IPS-NIHi7 (cell line): ENCODE measurements at regions not wholly inside any gene's neighbourhood (a gene's known extent, or its start where the extent isn't known, plus 50 kb on each side); places are given as distances from the start of the nearest gene placed in this dataset.
"Not testable (repeated sequence)": the region's sequence is repeated elsewhere in the genome, so short reads cannot be mapped to it uniquely, and the experiment has no call there.

Experiments
- DNase-seq: peaks from one replicate; pipeline ENCODE4 v3.0.0; 2012; ENCODE audit warnings: mixed read lengths; ENCODE audit errors: extremely low spot score

DNA sequence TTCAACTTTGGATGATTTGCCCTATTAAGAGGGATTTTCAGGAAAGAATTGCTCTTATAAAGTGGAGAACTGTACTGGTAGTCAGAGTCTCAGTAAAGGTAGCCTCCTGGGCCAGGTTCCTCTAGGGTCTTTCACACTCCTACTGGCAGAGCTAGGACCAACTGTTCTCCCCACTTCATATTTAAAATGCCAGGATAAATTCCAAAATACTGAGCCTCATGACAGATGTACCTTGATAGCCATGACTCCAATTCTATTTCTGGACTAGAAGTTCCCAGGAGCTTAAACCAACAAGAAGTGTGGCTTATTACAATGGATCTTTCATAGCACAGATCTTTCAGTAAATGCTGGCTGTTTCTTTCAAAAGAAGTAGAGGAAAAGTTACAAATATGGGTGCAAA is 126.5 kb downstream of the C12orf75 start:
- no peak for DNase-seq

DNA sequence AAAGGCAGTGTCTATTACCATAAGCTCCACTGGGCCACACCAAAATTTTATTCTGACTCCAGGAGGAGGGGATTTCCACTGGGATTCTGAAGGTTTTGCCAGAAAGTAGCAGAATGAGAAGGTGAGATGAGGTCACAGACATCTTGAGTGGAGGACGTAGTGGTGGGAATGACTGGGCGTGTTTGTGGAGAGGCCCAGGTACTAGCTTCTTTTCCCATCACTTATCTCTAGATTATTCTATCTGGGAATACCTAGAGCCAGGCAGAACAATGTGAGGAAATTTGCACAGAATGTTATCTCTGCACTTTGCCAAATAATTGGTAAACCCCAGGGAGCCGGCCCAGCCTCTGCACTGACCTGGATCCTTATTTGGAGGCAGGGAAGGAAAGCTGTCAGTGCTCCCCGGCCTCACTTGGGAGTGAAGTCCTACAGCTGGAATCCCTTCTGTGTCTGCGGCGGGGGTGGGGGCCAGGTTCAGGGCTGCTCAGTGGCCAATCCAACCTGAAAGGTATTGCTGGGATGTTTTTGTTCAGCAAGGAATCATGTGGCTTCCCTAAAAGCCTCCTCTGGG is 129.4 kb downstream of the C12orf75 start:
- DNase-seq: peak; percentile 29

DNA sequence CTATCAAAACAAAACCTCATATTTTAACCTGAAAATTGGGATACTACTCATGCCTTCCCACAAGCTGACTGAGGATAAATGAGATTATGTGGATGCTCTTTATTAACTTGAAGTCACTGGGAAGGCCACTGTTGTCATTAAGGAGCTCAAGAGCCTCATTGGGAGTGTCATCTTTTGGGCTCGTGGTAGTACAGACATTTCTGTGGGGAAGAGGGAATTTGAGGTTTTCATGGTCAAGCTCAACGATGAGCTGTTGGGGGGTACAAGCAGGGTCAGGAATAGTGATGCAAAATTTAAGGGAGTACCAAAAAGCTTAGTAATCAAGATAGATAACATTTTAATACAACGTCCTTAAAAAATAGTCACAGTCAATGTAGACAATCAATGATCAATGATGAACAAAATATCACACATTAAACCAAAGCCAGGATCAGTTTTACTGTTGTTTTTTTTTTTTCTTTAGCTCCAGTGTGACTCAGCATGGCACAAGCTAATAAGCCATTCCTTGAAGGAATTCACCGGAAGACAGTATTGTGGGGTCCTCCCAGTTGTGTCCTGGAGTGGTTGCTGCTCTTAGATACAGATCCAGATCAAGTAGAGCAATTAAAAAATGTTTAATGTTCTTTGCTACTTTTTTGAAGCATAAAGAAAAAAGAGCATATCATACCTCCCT is 130.9 kb downstream of the C12orf75 start:
- no peak for DNase-seq

DNA sequence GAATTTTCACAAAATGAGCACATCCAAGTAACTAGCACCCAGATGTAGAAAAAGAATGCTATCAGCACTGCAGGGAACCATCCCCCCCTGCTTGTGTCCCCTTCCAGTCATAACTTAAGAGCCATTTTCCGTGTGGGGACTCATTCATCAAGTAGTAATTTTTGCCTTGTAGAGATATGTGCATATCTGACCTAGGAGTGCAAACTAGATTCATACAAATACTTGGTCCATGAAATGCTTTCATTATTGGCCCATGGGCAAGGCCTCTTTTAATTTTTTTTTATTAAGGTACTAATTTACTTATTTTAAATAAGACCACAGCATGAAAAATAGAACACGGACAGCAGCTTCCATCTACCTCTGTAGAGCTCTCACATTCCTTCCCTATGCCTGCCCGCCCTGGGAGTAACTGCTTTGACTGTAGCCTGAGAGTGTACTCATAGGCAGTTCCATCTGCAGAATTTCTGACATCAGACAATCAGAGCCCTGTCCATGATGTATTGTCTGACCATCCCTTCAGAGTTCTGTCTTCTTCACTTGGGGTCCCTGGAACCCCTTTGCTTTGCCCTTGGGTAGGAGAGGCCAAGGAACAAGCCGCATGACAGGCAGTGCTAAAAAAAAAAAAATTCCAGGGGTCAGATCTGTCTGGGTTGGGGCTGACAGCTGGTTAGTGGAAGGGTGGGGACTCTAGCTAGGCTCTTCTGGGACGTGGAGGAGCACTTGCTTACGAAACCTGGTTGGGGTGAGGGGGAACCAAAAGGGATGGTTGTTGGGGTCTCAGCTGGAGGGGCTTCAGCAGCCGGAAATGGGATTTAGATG is 131.7 kb downstream of the C12orf75 start:
- no peak for DNase-seq

DNA sequence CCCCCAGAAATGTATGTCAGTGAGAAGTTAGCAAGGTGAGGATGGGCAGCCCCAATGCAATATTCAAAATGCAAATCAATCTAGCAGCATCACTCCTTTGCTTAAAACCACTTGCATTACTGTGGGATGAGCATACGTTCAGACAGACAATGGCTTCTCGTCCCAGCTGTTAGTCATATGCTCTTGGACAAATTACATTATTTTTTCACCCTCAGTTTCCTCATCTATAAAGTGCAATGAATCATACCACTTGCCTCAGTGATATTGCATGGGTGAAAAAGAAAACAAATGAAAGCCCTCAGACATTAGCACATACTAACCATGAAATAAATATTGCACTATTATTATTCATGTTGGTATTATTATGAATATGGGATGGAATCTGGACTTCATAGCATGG is 132.3 kb downstream of the C12orf75 start:
- no peak for DNase-seq

DNA sequence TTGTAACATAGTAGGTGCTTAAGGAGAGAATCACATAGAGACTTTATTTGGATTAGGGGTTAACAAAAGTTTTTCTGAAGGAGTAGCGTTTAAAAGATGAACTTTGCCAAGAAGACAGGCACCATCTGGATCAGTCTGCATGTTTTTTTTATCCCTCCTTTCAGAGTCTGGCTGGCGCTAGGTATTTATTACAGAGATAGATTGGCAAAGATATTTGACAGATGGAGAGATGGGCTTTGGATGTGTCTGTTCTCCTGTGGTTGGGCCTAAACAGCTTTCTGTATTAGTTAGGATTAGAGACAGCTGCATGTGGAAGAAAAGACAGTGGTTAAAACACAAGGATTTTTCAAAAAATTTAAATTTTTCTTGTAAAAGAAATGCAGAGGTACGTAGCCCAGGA is 133.9 kb downstream of the C12orf75 start:
- no peak for DNase-seq

DNA sequence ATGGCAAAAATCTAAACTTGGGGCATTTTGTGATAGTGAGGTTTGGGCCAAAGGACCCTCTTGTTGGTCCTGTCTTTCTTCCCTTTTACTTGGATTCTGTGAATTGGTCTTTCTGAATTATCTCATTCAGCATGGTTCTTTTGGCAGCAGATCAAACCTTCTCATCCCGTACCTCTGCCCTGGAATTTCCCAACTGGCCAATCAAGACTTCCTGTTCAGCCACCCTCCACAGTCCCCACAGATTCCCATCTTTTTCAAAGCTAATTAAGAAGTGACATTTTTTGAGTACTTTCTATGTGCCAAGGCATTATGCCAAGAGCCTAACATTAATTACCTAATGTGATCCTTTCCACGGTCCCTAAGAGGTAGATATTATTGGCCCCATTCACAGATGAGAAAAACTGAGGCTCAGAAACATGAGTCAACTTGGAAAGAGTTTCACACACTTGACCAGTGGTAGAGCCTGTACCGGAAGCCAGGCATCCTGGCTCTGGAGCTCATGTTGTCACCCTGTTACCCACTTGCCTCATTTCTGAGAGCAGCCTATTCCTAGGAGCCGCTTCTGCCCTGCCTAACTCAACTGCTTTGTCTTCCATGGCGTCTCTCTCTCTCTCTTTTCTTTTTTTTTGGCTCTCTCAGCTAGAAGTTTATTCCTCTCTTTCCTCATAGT is 135.9 kb downstream of the C12orf75 start:
- DNase-seq: no peak

DNA sequence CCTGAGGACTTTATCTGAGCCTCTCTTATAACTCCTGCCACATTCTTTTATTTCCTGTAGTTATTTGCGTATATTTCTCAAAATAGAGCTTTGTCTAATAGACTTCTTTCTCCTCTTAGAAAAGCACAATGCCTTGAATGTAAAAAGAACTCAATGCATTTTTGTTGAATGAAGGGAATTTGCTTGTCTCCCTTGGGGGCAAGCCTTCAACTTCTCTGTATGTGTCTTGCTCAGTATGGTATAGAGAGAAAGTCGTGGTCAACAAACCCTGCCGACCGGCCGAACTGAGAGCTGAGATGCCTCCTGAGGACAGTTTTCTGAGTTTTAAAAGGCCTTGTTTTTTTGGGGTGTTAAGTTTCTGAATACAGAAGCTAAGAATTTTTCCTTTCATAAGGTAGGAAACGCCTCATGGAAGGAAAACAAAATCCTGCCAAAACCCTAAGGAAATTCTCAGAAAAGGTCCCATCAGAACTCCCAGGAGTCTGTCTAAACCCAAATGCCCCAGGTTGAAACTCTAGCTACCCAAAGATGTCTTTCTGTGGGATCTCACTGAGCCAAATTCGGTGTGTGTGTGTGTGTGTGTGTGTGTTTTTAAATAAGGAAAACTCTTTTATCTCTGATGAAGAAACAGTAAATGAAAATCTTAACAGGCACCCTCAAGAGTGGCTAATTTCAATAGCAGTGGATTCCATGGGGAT is 136.6 kb downstream of the C12orf75 start:
- DNase-seq: no peak

DNA sequence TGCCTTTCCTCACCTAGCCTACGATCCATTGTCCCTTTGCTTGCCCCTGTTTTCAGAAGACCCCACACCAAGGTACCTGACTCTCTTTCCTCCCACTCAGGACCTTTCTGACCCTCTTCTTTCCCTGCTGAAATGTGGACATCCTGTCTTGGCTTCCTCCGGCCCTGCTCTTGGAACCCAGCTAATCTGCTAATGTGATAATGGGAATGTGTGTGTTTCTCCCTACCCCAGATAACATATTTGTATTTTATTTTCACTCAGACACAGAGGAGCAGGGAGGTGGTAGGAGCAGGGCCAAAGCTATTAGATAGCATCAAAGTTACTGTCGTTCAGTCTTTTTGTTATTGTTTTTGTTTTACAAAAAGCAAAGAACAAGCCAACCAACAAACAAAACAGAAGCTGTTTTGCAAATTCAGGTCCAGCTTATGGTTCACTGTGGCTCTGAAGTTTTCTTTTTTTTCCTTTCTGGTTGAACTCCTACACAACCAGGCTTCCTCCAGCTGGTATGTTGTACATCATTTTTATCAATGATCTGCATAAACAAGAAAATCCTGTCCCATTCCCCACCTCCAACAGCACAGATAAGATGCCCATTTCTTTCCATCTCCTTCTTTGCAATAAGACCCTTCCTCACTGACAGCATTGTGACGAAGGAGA is 137.3 kb downstream of the C12orf75 start:
- no peak for DNase-seq

DNA sequence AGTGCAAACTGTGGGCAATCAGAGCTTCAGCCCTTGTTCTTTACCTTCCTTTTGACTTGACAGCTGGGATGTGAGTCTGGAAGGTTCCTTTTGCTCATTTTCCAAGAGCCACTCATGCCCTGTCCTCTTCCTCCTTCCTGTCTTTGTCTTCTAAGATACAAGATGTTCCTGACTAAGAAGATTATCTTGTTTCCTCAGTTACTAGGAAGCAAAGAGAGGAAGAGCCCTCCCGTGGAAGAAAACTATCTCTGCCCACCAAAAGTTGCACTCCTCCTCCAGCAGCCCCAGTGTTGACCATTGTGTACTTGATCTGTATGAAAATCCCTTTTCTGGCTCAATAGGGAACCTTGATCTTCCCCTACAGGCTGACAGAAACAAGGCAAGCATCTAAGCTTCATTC is 138.0 kb downstream of the C12orf75 start:
- no peak for DNase-seq

DNA sequence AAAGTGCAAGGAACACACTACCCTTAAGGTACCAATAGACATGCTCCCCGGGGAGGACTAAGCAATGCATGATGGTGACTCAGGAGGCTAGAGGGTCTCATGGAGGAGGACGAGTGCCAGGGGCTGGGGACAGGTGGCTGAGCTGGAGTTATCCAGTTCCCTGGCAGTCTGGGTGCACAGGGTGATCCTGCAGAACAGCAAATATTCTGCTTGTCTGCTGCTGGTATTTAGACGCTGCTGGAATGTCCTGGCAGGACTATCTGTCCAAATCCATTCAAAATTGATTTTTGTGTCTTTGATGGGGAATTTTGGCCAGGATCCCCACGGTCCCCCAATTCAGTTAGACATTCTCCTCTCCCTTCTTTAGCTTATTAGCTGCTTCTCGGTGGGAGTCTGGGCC is 138.7 kb downstream of the C12orf75 start:
- no peak for DNase-seq

DNA sequence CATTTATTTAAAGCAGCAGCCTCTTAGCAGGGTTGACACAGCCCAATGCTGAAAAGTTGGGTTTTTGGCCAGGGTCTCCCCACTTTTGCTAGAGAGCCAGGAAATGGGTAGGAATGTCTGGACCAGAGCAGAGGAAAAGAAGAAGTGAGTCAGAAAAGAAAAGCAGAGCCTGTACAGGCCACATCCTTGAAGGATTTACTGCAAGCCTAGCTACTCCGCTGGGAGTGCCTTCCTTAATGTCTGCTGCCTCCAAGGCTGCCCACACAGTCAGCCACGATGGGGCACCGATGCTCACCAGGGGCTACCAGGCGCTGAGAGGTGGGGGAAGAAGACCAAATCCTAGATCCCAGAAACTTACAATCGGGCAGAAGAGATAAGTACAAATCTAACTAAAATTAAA is 139.2 kb downstream of the C12orf75 start:
- no peak for DNase-seq

DNA sequence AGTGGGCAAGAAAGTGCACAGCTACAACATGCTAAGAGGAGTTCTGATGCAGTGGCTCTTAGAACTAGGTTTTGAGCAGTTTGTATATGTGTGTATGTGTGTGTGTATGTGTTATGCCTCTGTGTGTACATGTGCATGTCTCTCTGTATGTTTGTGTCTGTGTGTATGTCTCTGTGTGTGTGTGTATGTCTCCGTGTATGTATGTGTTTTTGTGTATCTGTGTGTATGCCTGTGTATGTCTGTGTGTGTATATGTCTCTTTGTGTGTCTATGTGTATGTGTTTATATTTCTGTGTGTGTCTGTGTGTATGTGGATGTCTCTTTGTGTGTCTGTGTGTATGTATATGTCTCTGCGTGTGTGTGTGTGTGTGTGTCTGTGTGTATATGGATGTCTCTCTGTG is 139.6 kb downstream of the C12orf75 start:
- no peak for DNase-seq

DNA sequence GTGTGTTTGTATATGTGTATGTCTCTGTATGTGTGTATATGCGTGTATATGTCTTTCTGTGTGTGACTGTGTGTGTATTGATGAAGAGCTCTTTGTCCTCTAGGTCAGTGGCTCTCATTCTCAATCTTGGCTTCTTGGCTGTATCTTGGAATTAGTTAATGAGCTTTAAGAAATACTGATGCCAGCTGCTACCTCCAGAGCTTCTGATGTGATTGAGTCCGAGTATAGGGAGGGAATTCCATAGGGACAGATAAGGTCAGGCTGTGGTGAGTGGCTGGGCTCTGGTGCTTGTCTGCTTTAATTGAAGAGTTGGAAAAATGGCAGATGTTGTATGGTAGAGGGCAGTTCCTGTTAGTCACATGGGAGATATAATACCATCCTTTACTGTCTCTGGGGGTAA is 140.1 kb downstream of the C12orf75 start:
- DNase-seq: no peak

DNA sequence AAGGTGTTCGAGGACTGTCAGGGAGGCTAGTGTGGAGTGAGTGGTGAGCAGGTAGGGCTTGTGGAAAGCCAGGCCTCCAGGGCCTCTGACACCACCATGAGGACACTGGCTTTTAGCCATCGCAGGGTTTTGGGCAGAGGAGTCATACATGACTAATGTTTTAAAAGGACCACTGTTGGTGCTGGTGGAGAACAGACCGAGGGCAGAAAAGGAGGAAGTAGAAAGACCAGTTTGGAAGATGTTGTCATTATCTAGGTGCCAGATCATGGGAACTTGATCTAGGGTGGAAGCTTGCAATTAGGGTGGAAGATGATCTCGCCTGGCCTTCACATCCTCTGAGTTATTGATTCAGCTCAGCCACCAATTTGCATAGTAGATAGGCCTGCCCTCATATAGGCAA is 144.2 kb downstream of the C12orf75 start:
- no peak for DNase-seq

DNA sequence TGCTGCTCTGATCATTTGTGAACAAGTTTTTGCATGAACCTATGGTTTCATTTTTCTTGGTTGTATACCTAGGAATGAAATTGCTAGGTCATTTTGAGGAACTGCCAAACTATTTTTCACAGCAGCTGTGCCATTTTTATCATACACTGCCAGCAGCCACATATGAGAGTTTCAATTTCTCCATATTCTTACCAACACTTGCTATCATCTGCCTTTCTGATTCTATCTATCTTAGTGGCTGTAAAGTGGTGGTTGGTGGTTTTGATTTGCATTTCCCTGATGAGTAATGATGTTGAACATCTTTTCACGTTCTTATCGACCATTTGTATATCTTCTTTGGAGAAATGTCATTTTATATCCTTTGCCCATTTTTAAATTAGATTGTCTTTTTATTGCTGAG is 146.1 kb downstream of the C12orf75 start:
- DNase-seq: no peak

DNA sequence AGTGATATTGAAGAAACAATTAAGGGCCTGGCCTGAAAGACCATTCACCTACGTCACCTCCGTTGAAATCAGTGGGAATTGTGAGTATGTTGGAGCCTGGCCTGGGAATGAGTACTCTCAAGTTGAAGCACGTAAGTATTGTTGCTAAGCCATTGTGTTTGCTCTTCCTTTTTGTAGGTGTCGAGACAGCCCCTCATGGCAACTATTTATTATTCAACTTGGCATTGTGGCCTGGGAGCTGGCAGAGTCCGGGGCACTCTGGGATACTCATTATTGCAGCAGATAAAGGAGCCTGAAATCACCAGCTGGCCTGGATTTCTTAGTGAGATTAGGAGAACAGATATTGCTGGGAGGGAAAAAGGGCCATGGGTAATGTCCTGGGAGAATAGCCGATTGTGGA is 147.4 kb downstream of the C12orf75 start:
- no peak for DNase-seq

DNA sequence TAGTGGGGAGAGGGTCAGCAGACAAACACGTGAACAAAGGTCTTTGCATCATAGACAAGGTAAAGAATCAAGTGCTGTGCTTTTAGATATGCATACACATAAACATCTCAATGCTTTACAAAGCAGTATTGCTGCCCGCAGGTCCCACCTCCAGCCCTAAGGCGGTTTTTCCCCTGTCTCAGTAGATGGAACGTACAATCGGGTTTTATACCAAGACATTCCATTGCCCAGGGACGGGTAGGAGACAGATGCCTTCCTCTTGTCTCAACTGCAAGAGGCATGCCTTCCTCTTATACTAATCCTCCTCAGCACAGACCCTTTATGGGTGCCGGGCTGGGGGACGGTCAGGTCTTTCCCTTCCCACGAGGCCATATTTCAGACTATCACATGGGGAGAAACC is 148.3 kb downstream of the C12orf75 start:
- not testable (repeated sequence) for DNase-seq

DNA sequence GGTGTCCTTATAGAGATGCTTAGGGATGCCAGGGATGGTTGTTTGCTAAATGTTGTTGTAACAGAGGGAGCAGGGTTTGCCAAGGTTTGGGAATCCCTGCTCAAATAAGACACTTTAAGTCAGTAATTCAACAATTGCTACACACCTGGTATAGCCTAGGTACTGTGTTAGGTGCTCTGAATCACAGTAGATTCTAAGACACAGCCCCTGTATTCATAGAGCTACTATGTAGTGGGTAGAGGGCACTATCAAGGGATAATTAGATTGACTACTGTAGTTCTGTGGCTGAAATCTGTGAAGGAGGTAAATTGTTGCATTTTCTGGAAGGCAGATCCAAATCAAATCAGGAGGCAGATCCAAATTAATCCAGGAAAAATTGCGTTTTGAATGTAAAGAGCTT is 149.2 kb downstream of the C12orf75 start:
- DNase-seq: no peak

DNA sequence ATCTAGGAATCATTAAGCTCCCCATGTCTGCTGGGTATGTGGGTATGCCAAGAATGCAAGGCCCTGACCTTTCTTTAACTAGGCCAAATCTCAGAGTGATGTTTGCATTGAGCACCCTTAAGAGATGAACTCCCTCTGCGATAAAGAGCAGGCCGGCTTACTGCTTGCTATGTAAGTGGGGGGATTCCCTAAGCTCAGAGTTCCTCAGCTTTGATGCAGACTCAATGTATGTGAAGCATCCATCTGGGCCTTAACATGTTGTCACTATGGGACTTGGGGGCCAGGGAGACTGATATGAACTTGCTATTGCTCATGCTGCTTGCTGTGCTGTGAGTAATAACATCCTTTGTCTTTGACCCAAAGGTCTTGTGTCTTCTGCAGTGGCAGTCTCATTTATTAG is 149.7 kb downstream of the C12orf75 start:
- no peak for DNase-seq
